H1 (cell line): ENCODE measurements at regions not wholly inside any gene's neighbourhood (a gene's known extent, or its start where the extent isn't known, plus 50 kb on each side); places are given as distances from the start of the nearest gene placed in this dataset.

ENCODE experiments used
- CREB1 ChIP-seq: IDR thresholded peaks from 2 replicates; pipeline ENCODE4 v1.6.1; 2012; ENCODE audit warnings: inconsistent platforms
- FOSL1 ChIP-seq: IDR thresholded peaks from 2 replicates; pipeline ENCODE4 v1.6.1; 2011; ENCODE audit warnings: mild to moderate bottlenecking, low read depth, low read length, moderate library complexity; ENCODE audit not compliant: insufficient read depth
- HDAC2 ChIP-seq, 2 experiments: fragments of 300-600 bp in 1 of 2; sonication (generic) in 1 of 2; IDR thresholded peaks; 2 replicates each; pipeline ENCODE4 v1.6.1; 2011 to 2012; ENCODE audit warnings: low read depth in 2 of 2, low read length in 2 of 2, mild to moderate bottlenecking in 2 of 2, moderate library complexity in 2 of 2, borderline replicate concordance in 1 of 2, inconsistent platforms in 1 of 2
- JUND ChIP-seq: IDR thresholded peaks from 2 replicates; pipeline ENCODE4 v1.6.1; 2011; ENCODE audit warnings: mild to moderate bottlenecking, improper control_type of control experiment, low read length
- KDM5A ChIP-seq: fragments of 200-600 bp; IDR thresholded peaks from 2 replicates; pipeline ENCODE4 v1.7.1; 2012; ENCODE audit warnings: mild to moderate bottlenecking, low read length, inconsistent platforms, mixed read lengths
- POLR2A ChIP-seq, 2 experiments: IDR thresholded peaks; 1 replicate in 1 of 2; 2 replicates in 1 of 2; pipeline ENCODE4 v1.6.1; 2011; ENCODE audit warnings: low read depth in 2 of 2, low read length in 2 of 2, mild to moderate bottlenecking in 2 of 2; ENCODE audit errors: control extremely low read depth in 1 of 2
- POLR2AphosphoS5 ChIP-seq: IDR thresholded peaks from 2 replicates; pipeline ENCODE4 v1.6.1; 2011; ENCODE audit warnings: low read depth, low read length
- RAD21 ChIP-seq, 2 experiments: IDR thresholded peaks in 1 of 2; conservative IDR thresholded peaks in 1 of 2; 2 replicates each; pipeline ENCODE4 v1.6.1; 2011; ENCODE audit warnings: low read depth in 2 of 2, low read length in 2 of 2, improper control_type of control experiment in 1 of 2, inconsistent platforms in 1 of 2, mild to moderate bottlenecking in 1 of 2, moderate library complexity in 1 of 2
- TAF1 ChIP-seq: IDR thresholded peaks from 2 replicates; pipeline ENCODE4 v1.6.1; 2011; ENCODE audit warnings: mild to moderate bottlenecking, low read depth, low read length
- YY1 ChIP-seq: IDR thresholded peaks from 2 replicates; pipeline ENCODE4 v1.6.1; 2011; ENCODE audit warnings: low read depth, mild to moderate bottlenecking, low read length
- ZNF274 ChIP-seq: IDR thresholded peaks from 2 replicates; pipeline ENCODE4 v1.7.0; 2012; ENCODE audit warnings: low read length, borderline replicate concordance; ENCODE audit errors: extremely low read depth
- TF ChIP-seq, protein P1 (sequence below), 3 experiments: IDR thresholded peaks; 1 replicate in 2 of 3; 2 replicates in 1 of 3; pipeline versions ENCODE4 v1.5.1 to v1.6.1; 2011; ENCODE audit warnings: low read length in 3 of 3, mild to moderate bottlenecking in 3 of 3, inconsistent platforms in 2 of 3, low read depth in 1 of 3, moderate library complexity in 1 of 3; ENCODE audit not compliant: insufficient read depth in 1 of 3; ENCODE audit errors: control extremely low read depth in 1 of 3
- TF ChIP-seq, protein P2 (sequence below): IDR thresholded peaks from 2 replicates; pipeline ENCODE4 v1.6.1; 2012; ENCODE audit warnings: low read length, inconsistent platforms

DNA sequence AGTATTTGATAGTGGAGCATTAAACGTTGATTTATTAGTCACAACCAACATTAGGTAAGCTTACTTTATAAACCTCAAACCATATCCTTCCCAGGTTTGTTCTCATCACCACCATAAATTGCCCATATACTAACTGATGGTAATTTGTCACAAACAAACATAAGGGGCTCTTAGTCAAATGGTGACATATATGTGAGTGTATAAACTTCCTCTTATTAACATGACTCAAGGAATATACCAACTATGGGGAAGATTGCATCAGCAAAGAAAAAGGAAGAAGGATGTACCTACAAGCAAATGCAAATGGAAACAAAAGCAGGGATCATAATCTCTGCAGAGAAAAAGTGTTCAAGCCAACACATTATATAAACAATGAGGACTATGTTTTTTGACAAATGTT, 418.2 kb upstream of the AKR1E2 start:
- TF ChIP-seq POLR2AphosphoS5 (no peak), YY1 (no peak), TAF1 (no peak), HDAC2 (IDR thresholded peaks at IDR 0.05; ENCODE audit: borderline replicate concordance in 1 of 2, low read depth in 2 of 2, low read length in 2 of 2) (no peak), RAD21 (IDR thresholded peaks at IDR 0.05 in 1 of 2, conservative IDR thresholded peaks at IDR 0.05 in 1 of 2; ENCODE audit: low read depth in 2 of 2, low read length in 2 of 2) (no peak), JUND (no peak), POLR2A (IDR thresholded peaks at IDR 0.05; ENCODE audit: control extremely low read depth in 1 of 2, low read depth in 2 of 2, low read length in 2 of 2) (no peak), FOSL1 (no peak), CREB1 (no peak), ZNF274 (no peak), KDM5A (no peak)
- TF ChIP-seq, protein P1, sequence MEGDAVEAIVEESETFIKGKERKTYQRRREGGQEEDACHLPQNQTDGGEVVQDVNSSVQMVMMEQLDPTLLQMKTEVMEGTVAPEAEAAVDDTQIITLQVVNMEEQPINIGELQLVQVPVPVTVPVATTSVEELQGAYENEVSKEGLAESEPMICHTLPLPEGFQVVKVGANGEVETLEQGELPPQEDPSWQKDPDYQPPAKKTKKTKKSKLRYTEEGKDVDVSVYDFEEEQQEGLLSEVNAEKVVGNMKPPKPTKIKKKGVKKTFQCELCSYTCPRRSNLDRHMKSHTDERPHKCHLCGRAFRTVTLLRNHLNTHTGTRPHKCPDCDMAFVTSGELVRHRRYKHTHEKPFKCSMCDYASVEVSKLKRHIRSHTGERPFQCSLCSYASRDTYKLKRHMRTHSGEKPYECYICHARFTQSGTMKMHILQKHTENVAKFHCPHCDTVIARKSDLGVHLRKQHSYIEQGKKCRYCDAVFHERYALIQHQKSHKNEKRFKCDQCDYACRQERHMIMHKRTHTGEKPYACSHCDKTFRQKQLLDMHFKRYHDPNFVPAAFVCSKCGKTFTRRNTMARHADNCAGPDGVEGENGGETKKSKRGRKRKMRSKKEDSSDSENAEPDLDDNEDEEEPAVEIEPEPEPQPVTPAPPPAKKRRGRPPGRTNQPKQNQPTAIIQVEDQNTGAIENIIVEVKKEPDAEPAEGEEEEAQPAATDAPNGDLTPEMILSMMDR (IDR thresholded peaks at IDR 0.05; ENCODE audit: control extremely low read depth in 1 of 3, insufficient read depth in 1 of 3, low read depth in 1 of 3, low read length in 3 of 3): no peak
- TF ChIP-seq, protein P2, sequence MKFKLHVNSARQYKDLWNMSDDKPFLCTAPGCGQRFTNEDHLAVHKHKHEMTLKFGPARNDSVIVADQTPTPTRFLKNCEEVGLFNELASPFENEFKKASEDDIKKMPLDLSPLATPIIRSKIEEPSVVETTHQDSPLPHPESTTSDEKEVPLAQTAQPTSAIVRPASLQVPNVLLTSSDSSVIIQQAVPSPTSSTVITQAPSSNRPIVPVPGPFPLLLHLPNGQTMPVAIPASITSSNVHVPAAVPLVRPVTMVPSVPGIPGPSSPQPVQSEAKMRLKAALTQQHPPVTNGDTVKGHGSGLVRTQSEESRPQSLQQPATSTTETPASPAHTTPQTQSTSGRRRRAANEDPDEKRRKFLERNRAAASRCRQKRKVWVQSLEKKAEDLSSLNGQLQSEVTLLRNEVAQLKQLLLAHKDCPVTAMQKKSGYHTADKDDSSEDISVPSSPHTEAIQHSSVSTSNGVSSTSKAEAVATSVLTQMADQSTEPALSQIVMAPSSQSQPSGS: no peak
